Uterus (tissue), 3 donors: ENCODE measurements at regions not wholly inside any gene's neighbourhood (a gene's known extent, or its start where the extent isn't known, plus 50 kb on each side); places are given as distances from the start of the nearest gene placed in this dataset.

Experiments
- DNase-seq, 2 donors: peaks; one replicate each; pipeline ENCODE4 v3.0.0-alpha.2; 2019 to 2020
- H3K27ac ChIP-seq, 2 donors: fragments of 200-600 bp; sonication (generic); 1 replicate in 1 of 2; 2 replicates in 1 of 2; pipeline ENCODE4 v1.5.1; 2016 to 2018
- H3K27me3 ChIP-seq, 2 donors: fragments of 200-600 bp; sonication (generic); one replicate each; pipeline ENCODE4 v1.5.1; 2018 to 2019; ENCODE audit warnings: control low read depth in 1 of 2
- H3K36me3 ChIP-seq, 2 donors: fragments of 200-600 bp; sonication (generic); one replicate each; pipeline ENCODE4 v1.5.1; 2019; ENCODE audit warnings: control low read depth in 1 of 2
- H3K4me1 ChIP-seq, 2 donors: fragments of 200-600 bp; sonication (generic); one replicate each; pipeline ENCODE4 v1.5.1; 2018 to 2019; ENCODE audit warnings: control low read depth in 1 of 2
- H3K4me3 ChIP-seq, 2 donors: fragments of 200-600 bp; sonication (generic); 1 replicate in 1 of 2; 2 replicates in 1 of 2; pipeline ENCODE4 v1.5.1; 2018 to 2019; ENCODE audit warnings: mild to moderate bottlenecking in 1 of 2
- H3K9me3 ChIP-seq, 2 donors: fragments of 200-600 bp; sonication (generic); one replicate each; pipeline ENCODE4 v1.5.1; 2019; ENCODE audit warnings: control low read depth in 1 of 2
- POLR2A ChIP-seq, 2 donors: fragments of 450-650 bp; IDR thresholded peaks; one replicate each; pipeline ENCODE4 v1.6.1; 2016; ENCODE audit warnings: antibody characterized with exemption in 2 of 2, mild to moderate bottlenecking in 1 of 2, moderate library complexity in 1 of 2
- intact Hi-C: fragments of 100-400 bp; cut with DNase I; formaldehyde crosslinking; loops from one replicate; pipeline ENCODE4 v1.15.1; 2023; ENCODE audit warnings: low total_unique reads
- TF ChIP-seq, protein P1 (sequence below), 4 experiments: fragments of 200-600 bp in 2 of 4; fragments of 450-650 bp in 2 of 4; sonication (generic) in 2 of 4; IDR thresholded peaks; one replicate each; pipeline ENCODE4 v1.5.1; 2016 to 2019; ENCODE audit warnings: antibody characterized with exemption in 4 of 4, mild to moderate bottlenecking in 2 of 4, moderate library complexity in 1 of 4
- donor health status: DM: yes; HTN: yes; CAD: no.

DNA sequence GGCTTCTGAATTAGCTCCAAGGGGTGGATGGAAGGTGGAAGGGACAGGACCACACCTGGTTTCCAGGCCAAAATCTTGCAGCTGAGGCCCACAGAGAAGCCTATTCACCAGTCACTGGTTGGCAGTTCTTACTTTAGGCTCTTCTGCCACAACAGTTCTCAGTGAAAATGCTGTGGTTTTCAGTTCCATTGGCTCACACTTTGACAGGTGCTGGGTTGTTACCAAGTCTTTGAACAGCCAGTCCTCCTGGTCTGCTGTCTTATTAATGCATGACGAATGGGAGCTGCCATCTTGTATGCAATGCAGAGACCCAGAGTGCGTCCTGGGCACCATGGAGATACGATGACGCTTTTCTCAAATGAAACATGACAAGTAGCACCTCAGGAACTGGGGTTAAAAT, 232.0 kb upstream of the ZBED5 start:
- no peak for DNase-seq
- no peak for TF ChIP-seq POLR2A (IDR thresholded peaks at IDR 0.05)
- TF ChIP-seq, protein P1, sequence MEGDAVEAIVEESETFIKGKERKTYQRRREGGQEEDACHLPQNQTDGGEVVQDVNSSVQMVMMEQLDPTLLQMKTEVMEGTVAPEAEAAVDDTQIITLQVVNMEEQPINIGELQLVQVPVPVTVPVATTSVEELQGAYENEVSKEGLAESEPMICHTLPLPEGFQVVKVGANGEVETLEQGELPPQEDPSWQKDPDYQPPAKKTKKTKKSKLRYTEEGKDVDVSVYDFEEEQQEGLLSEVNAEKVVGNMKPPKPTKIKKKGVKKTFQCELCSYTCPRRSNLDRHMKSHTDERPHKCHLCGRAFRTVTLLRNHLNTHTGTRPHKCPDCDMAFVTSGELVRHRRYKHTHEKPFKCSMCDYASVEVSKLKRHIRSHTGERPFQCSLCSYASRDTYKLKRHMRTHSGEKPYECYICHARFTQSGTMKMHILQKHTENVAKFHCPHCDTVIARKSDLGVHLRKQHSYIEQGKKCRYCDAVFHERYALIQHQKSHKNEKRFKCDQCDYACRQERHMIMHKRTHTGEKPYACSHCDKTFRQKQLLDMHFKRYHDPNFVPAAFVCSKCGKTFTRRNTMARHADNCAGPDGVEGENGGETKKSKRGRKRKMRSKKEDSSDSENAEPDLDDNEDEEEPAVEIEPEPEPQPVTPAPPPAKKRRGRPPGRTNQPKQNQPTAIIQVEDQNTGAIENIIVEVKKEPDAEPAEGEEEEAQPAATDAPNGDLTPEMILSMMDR (IDR thresholded peaks at IDR 0.05), result no peak

DNA sequence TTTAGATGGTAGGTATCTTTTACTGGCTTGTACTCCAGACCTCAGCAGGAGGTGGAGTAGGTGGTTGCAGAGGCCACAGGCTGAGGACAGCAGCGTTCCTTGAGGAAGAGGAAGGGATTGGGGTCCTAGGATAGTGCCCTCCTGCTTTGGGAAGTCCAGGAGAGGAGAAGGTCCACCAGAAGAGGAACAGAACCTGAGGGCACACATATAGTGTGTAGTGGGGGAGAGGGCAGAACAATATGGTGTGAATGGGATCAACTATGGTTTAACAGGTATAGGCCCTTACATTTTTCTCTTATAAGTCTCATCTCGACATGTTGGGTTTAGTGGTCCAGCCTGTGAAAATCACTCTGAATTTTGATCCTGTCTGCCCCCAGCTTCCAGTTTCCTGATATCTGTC, 229.1 kb upstream of the ZBED5 start:
- H3K4me1 ChIP-seq, result no peaks in the 10 kb centered on the region
- no peaks in the 10 kb centered on the region for H3K27me3 ChIP-seq
- H3K27ac ChIP-seq, result no peak overlapping the region
- intact Hi-C loops, result no loop called here
- no peaks in the 10 kb centered on the region for H3K9me3 ChIP-seq
- no peak overlapping the region for H3K4me3 ChIP-seq
- no peaks in the 10 kb centered on the region for H3K36me3 ChIP-seq
- DNase-seq, result no peak
- TF ChIP-seq, protein P1 (IDR thresholded peaks at IDR 0.05), result no peak
- no peak for TF ChIP-seq POLR2A (IDR thresholded peaks at IDR 0.05)

More for the DNA sequence above, 232.0 kb upstream of the ZBED5 start:
- Histone ChIP-seq H3K27ac (no peak overlapping the region), H3K36me3 (no peaks in the 10 kb centered on the region), H3K9me3 (no peaks in the 10 kb centered on the region), H3K4me1 (no peaks in the 10 kb centered on the region), H3K4me3 (no peak overlapping the region), H3K27me3 (no peaks in the 10 kb centered on the region)
- intact Hi-C loops, result no loop called here

DNA sequence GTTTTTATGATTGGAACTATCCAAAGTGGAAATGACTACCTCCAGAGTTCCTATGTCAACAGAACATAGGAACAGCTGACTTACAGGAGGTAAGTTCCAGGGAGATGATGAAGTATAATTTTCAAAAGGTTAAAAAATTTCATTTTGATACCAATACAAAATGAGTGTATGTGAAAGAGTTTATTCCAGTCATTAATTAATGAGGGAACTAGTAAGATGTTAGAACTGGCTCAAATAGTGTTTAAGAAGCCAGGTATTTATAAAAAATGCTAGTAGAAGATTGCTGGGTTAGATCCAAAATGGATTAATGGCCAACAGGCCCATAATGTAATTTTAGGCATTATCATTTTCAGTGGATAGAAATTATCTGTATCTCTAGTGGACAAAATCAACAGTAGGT, 227.7 kb upstream of the ZBED5 start:
- no peaks in the 10 kb centered on the region for H3K4me1 ChIP-seq
- no peak overlapping the region for H3K27ac ChIP-seq
- H3K27me3 ChIP-seq, result no peaks in the 10 kb centered on the region
- no peak overlapping the region for H3K4me3 ChIP-seq
- TF ChIP-seq, protein P1 (IDR thresholded peaks at IDR 0.05), result no peak
- TF ChIP-seq POLR2A (IDR thresholded peaks at IDR 0.05), result no peak
- DNase-seq, result no peak
- no peaks in the 10 kb centered on the region for H3K9me3 ChIP-seq
- H3K36me3 ChIP-seq, result no peaks in the 10 kb centered on the region
- intact Hi-C loops, result no loop called here

DNA sequence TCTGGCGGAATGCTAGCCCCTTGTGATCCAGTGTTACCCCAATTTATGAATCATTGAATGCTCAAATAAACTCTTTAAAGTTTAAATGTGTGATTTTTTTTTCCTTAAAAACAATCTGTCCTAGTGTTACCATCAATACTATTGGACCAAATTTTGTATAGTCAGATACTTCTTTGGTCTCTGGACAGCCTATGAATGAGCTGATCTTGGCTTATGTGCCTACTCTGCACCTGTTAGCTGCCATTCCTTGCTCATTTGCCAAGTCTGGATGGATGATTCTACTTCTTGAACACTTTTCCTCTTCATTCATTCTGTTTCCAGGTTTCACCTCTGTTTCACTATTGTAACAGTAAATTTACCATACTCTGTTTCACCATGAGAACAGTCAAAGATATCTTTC, 226.5 kb upstream of the ZBED5 start:
- Histone ChIP-seq H3K36me3 (no peaks in the 10 kb centered on the region), H3K4me3 (no peak overlapping the region), H3K27ac (no peak overlapping the region), H3K9me3 (no peaks in the 10 kb centered on the region), H3K4me1 (no peaks in the 10 kb centered on the region), H3K27me3 (no peaks in the 10 kb centered on the region)
- no peak for DNase-seq
- no peak for TF ChIP-seq POLR2A (IDR thresholded peaks at IDR 0.05)
- TF ChIP-seq, protein P1 (IDR thresholded peaks at IDR 0.05), result no peak
- intact Hi-C loops, result no loop called here

DNA sequence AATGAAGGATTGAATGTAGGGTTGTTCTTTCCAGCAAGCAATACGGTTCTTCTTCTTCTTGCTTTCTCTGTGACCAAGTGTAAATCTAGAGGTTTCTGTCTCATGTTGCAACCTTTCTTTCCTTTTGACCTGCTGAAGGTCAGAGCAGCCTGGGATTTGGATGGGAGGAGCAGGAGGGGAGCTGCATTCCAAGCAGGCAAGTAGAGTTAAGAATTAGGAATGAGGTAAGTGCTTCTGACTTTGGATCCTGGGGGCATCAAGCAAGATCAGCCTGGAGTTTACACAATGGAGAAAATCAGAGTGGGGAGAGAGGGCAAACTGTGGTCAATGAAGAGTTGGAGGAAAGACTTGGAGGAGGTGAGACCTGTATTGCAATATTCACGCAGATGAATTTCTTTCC, 225.6 kb upstream of the ZBED5 start:
- Histone ChIP-seq H3K27me3 (no peaks in the 10 kb centered on the region), H3K27ac (no peak overlapping the region), H3K4me1 (no peaks in the 10 kb centered on the region), H3K9me3 (no peaks in the 10 kb centered on the region), H3K36me3 (no peaks in the 10 kb centered on the region), H3K4me3 (no peak overlapping the region)
- DNase-seq, result no peak
- TF ChIP-seq, protein P1 (IDR thresholded peaks at IDR 0.05), result no peak
- TF ChIP-seq POLR2A (IDR thresholded peaks at IDR 0.05), result no peak
- intact Hi-C loops, result no loop called here
